ENCODE measurements at regions not wholly inside any gene's neighbourhood (a gene's known extent, or its start where the extent isn't known, plus 50 kb on each side); places are given as distances from the start of the nearest gene placed in this dataset.

DNA sequence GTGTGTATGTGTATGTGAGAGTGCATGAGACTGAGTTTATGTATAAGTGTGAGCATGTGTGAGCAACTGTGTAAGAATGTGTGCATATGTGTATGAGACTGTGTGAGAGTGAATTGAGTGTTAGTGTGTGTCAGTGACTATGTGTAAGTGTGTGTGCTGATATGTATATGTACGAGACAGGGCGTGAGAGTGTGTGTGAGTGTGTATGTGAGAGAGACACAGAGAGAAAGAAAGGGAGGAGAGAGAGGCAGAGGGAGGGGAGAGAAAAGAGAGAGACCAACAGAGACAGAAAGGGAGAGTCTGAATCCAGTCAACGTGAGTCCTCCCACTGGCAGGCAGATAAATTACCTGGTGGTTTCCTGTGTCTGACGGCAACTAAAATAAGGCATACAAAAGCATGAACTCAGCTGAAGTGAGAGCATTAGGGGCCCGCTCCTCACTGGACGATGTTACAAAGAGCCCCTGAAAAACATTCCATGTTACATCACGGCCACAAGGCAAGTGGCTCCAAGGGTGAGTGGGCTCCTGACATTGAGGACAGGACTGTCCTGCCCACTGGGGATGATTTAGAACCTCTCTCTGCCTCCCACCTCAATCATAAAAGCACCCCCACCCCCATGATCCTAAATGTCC lies 66.6 kb upstream of the TIAM1 start:
- TF ChIP-seq, protein P1, sequence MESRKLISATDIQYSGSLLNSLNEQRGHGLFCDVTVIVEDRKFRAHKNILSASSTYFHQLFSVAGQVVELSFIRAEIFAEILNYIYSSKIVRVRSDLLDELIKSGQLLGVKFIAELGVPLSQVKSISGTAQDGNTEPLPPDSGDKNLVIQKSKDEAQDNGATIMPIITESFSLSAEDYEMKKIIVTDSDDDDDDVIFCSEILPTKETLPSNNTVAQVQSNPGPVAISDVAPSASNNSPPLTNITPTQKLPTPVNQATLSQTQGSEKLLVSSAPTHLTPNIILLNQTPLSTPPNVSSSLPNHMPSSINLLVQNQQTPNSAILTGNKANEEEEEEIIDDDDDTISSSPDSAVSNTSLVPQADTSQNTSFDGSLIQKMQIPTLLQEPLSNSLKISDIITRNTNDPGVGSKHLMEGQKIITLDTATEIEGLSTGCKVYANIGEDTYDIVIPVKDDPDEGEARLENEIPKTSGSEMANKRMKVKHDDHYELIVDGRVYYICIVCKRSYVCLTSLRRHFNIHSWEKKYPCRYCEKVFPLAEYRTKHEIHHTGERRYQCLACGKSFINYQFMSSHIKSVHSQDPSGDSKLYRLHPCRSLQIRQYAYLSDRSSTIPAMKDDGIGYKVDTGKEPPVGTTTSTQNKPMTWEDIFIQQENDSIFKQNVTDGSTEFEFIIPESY (IDR thresholded peaks at IDR 0.05): no peak
- TF ChIP-seq, protein P2, sequence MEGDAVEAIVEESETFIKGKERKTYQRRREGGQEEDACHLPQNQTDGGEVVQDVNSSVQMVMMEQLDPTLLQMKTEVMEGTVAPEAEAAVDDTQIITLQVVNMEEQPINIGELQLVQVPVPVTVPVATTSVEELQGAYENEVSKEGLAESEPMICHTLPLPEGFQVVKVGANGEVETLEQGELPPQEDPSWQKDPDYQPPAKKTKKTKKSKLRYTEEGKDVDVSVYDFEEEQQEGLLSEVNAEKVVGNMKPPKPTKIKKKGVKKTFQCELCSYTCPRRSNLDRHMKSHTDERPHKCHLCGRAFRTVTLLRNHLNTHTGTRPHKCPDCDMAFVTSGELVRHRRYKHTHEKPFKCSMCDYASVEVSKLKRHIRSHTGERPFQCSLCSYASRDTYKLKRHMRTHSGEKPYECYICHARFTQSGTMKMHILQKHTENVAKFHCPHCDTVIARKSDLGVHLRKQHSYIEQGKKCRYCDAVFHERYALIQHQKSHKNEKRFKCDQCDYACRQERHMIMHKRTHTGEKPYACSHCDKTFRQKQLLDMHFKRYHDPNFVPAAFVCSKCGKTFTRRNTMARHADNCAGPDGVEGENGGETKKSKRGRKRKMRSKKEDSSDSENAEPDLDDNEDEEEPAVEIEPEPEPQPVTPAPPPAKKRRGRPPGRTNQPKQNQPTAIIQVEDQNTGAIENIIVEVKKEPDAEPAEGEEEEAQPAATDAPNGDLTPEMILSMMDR (IDR thresholded peaks at IDR 0.05; ENCODE audit: low read depth, low read length, missing input control): no peak

All from liver (tissue), 2 donors.